ENCODE measurements at regions not wholly inside any gene's neighbourhood (a gene's known extent, or its start where the extent isn't known, plus 50 kb on each side); places are given as distances from the start of the nearest gene placed in this dataset.

DNA sequence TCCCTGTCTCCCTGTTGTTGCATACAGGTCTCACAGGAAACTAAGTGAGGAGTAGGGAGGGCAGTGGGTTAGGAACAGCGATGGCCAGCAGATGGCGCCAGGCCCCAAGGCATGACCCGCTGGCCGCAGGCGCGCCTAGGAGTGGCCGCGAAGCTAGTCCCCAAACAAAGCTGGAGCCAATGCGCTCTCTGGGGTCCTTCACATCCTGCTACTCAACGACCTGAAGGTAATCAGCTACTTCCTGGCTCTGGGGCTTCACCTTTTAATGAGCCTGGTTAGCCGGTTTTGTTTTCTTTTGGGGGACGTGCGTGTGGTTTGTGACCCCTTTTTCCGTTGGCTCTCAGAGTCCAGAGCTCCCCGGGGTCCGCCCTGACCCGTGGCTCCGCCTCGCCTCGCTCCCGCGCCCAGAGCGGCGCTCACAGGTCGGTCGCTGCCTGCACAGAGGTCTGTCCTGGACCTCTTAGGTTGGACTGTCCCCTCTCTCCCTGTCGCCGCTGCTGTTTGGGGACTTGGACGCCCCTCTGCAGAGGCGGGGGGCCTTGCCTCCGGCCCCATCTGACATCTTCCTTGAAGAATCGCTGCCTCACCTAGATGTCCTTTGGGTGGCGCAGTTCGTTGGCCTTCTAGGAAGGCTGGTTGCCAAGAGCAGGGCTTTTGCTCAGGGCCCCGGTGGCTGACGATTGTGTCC lies 62.2 kb upstream of the GTF3A start (continued):
- TF ChIP-seq, protein P1, sequence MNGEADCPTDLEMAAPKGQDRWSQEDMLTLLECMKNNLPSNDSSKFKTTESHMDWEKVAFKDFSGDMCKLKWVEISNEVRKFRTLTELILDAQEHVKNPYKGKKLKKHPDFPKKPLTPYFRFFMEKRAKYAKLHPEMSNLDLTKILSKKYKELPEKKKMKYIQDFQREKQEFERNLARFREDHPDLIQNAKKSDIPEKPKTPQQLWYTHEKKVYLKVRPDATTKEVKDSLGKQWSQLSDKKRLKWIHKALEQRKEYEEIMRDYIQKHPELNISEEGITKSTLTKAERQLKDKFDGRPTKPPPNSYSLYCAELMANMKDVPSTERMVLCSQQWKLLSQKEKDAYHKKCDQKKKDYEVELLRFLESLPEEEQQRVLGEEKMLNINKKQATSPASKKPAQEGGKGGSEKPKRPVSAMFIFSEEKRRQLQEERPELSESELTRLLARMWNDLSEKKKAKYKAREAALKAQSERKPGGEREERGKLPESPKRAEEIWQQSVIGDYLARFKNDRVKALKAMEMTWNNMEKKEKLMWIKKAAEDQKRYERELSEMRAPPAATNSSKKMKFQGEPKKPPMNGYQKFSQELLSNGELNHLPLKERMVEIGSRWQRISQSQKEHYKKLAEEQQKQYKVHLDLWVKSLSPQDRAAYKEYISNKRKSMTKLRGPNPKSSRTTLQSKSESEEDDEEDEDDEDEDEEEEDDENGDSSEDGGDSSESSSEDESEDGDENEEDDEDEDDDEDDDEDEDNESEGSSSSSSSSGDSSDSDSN (CRISPR knock-in tag; IDR thresholded peaks at IDR 0.05): peak; percentile 44; the same call in 1 of the 2 replicates
- TF ChIP-seq, protein P2, sequence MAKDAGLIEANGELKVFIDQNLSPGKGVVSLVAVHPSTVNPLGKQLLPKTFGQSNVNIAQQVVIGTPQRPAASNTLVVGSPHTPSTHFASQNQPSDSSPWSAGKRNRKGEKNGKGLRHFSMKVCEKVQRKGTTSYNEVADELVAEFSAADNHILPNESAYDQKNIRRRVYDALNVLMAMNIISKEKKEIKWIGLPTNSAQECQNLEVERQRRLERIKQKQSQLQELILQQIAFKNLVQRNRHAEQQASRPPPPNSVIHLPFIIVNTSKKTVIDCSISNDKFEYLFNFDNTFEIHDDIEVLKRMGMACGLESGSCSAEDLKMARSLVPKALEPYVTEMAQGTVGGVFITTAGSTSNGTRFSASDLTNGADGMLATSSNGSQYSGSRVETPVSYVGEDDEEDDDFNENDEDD (CRISPR knock-in tag; IDR thresholded peaks at IDR 0.05; ENCODE audit: borderline replicate concordance): peak; percentile 57; the same call in 1 of the 2 replicates
- TF ChIP-seq PHF8 (CRISPR knock-in tag; IDR thresholded peaks at IDR 0.05) (peak; percentile 35; the same call in 1 of the 2 replicates), ETV5 (CRISPR knock-in tag; IDR thresholded peaks at IDR 0.05; ENCODE audit: borderline replicate concordance) (peak; percentile 11; the same call in 1 of the 2 replicates), FLYWCH1 (CRISPR knock-in tag; IDR thresholded peaks at IDR 0.05) (no peak), ZNF354B (CRISPR knock-in tag; IDR thresholded peaks at IDR 0.05) (no peak), RFX3 (CRISPR knock-in tag; IDR thresholded peaks at IDR 0.05) (no peak), ZMYM2 (CRISPR knock-in tag; IDR thresholded peaks at IDR 0.05) (no peak), POGZ (CRISPR knock-in tag; IDR thresholded peaks at IDR 0.05) (no peak), FOXK1 (CRISPR knock-in tag; IDR thresholded peaks at IDR 0.05; ENCODE audit: borderline replicate concordance, low read depth) (no peak), U2AF1 (optimal IDR thresholded peaks at IDR 0.05; ENCODE audit: low read depth, low read length) (no peak), GATAD2A (CRISPR knock-in tag; IDR thresholded peaks at IDR 0.05) (peak; percentile 43), PAX8 (CRISPR knock-in tag; IDR thresholded peaks at IDR 0.05; ENCODE audit: borderline replicate concordance) (no peak), KAT2B (IDR thresholded peaks at IDR 0.05; ENCODE audit: borderline replicate concordance, low read depth, low read length) (no peak)
- TF ChIP-seq, protein P3, sequence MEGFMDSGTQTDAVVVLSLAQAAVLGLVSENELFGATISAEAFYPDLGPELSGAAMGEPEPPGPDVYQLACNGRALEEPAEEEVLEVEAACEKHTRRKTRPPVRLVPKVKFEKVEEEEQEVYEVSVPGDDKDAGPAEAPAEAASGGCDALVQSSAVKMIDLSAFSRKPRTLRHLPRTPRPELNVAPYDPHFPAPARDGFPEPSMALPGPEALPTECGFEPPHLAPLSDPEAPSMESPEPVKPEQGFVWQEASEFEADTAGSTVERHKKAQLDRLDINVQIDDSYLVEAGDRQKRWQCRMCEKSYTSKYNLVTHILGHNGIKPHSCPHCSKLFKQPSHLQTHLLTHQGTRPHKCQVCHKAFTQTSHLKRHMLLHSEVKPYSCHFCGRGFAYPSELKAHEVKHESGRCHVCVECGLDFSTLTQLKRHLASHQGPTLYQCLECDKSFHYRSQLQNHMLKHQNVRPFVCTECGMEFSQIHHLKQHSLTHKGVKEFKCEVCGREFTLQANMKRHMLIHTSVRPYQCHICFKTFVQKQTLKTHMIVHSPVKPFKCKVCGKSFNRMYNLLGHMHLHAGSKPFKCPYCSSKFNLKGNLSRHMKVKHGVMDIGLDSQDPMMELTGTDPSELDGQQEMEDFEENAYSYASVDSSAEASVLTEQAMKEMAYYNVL (CRISPR knock-in tag; IDR thresholded peaks at IDR 0.05; ENCODE audit: borderline replicate concordance): no peak
- TF ChIP-seq, protein P4, sequence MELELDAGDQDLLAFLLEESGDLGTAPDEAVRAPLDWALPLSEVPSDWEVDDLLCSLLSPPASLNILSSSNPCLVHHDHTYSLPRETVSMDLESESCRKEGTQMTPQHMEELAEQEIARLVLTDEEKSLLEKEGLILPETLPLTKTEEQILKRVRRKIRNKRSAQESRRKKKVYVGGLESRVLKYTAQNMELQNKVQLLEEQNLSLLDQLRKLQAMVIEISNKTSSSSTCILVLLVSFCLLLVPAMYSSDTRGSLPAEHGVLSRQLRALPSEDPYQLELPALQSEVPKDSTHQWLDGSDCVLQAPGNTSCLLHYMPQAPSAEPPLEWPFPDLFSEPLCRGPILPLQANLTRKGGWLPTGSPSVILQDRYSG (CRISPR knock-in tag; IDR thresholded peaks at IDR 0.05): no peak
- TF ChIP-seq, protein P5, sequence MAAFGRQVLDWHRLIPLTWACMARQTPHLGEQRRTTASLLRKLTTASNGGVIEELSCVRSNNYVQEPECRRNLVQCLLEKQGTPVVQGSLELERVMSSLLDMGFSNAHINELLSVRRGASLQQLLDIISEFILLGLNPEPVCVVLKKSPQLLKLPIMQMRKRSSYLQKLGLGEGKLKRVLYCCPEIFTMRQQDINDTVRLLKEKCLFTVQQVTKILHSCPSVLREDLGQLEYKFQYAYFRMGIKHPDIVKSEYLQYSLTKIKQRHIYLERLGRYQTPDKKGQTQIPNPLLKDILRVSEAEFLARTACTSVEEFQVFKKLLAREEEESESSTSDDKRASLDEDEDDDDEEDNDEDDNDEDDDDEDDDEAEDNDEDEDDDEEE (CRISPR knock-in tag; IDR thresholded peaks at IDR 0.05): peak; percentile 63; the same call in 1 of the 2 replicates
- TF ChIP-seq, protein P6, sequence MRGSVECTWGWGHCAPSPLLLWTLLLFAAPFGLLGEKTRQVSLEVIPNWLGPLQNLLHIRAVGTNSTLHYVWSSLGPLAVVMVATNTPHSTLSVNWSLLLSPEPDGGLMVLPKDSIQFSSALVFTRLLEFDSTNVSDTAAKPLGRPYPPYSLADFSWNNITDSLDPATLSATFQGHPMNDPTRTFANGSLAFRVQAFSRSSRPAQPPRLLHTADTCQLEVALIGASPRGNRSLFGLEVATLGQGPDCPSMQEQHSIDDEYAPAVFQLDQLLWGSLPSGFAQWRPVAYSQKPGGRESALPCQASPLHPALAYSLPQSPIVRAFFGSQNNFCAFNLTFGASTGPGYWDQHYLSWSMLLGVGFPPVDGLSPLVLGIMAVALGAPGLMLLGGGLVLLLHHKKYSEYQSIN (CRISPR knock-in tag; IDR thresholded peaks at IDR 0.05; ENCODE audit: borderline replicate concordance): no peak
- TF ChIP-seq, protein P7, sequence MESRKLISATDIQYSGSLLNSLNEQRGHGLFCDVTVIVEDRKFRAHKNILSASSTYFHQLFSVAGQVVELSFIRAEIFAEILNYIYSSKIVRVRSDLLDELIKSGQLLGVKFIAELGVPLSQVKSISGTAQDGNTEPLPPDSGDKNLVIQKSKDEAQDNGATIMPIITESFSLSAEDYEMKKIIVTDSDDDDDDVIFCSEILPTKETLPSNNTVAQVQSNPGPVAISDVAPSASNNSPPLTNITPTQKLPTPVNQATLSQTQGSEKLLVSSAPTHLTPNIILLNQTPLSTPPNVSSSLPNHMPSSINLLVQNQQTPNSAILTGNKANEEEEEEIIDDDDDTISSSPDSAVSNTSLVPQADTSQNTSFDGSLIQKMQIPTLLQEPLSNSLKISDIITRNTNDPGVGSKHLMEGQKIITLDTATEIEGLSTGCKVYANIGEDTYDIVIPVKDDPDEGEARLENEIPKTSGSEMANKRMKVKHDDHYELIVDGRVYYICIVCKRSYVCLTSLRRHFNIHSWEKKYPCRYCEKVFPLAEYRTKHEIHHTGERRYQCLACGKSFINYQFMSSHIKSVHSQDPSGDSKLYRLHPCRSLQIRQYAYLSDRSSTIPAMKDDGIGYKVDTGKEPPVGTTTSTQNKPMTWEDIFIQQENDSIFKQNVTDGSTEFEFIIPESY (CRISPR knock-in tag; IDR thresholded peaks at IDR 0.05): no peak
